ENCODE measurements at regions not wholly inside any gene's neighbourhood (a gene's known extent, or its start where the extent isn't known, plus 50 kb on each side); places are given as distances from the start of the nearest gene placed in this dataset.
A peak's percentile ranks its signal among the peaks of the same experiment; 100 is the strongest.

GRCh38 chr13:107680115-107680514 lies 535.2 kb downstream of the LIG4 start:
- Histone ChIP-seq H3K79me2 (ENCODE audit: insufficient read depth, low read length) (no peaks in the 10 kb centered on the region), H3K27ac (ENCODE audit: insufficient read length, low read depth, low read length) (no peak overlapping the region), H3K56ac (ENCODE audit: insufficient read length, low read depth, low read length) (no peak overlapping the region), H3K23me2 (ENCODE audit: insufficient read length, low read depth, low read length, poor library complexity, severe bottlenecking) (no peaks in the 10 kb centered on the region), H2BK20ac (ENCODE audit: low read depth, low read length, poor library complexity, severe bottlenecking) (no peak overlapping the region), H3K79me1 (ENCODE audit: insufficient read depth, low read depth, low read length, poor library complexity, severe bottlenecking) (no peaks in the 10 kb centered on the region), H4K91ac (ENCODE audit: insufficient read length, low read depth, low read length) (no peak overlapping the region), H3K18ac (ENCODE audit: insufficient read length, low read depth, low read length) (no peak overlapping the region), H3K14ac (ENCODE audit: insufficient read depth, low read length) (no peak overlapping the region), H3K4me2 (ENCODE audit: insufficient read depth, insufficient read length, low read length) (no peak overlapping the region), H2AFZ (ENCODE audit: low read length) (no peak overlapping the region), H2BK5ac (ENCODE audit: insufficient read length, low read length) (no peak overlapping the region), H3K23ac (ENCODE audit: insufficient read length, low read depth, low read length) (no peak overlapping the region), H2AK5ac (ENCODE audit: insufficient read length, low read length) (no peak overlapping the region), H3K9me3 (ENCODE audit: control insufficient read depth, low read depth, low read length) (no peaks in the 10 kb centered on the region), H3K27me3 (ENCODE audit: insufficient read depth, low read length) (no peaks in the 10 kb centered on the region), H3K4ac (ENCODE audit: low read depth, low read length) (no peak overlapping the region), H2BK120ac (ENCODE audit: low read depth, low read length, poor library complexity, severe bottlenecking) (no peak overlapping the region), H3T11ph (ENCODE audit: low read length) (no peak overlapping the region), H3K4me1 (ENCODE audit: insufficient read depth, low read length) (no peaks in the 10 kb centered on the region), H2BK12ac (ENCODE audit: insufficient read length, low read depth, low read length) (no peak overlapping the region), H3K9ac (ENCODE audit: extremely low read depth, insufficient read length, low read length) (no peak overlapping the region), H4K20me1 (ENCODE audit: control insufficient read depth, insufficient read depth, insufficient read length) (no peaks in the 10 kb centered on the region), H2BK15ac (ENCODE audit: low read depth, low read length) (no peak overlapping the region), H4K8ac (replicated peaks; ENCODE audit: insufficient read length, low read depth, low read length) (no peak overlapping the region), H4K5ac (ENCODE audit: insufficient read length, low read depth, low read length) (no peak overlapping the region)
- H3K9me3 Mint-ChIP-seq: no peaks in the 10 kb centered on the region
- no peaks in the 10 kb centered on the region for H3K36me3 Mint-ChIP-seq (ENCODE audit: insufficient read depth in 1 of 3, low read depth in 3 of 3)
- no peak overlapping the region for H3K27ac Mint-ChIP-seq
- H3K27me3 Mint-ChIP-seq (ENCODE audit: low read depth): no peaks in the 10 kb centered on the region
- H3K4me1 Mint-ChIP-seq: peaks cover 0 to 7% of the 10 kb centered on the region in 2 experiments; a peak in 1 of 4 replicates
- no peak overlapping the region for H3K4me3 Mint-ChIP-seq
- 100% methylated on average over 1 of the region's 7 CpGs for WGBS (ENCODE audit: extremely low coverage, insufficient read length, low lambda C conversion rate)
- no peak for DNase-seq
- TF ChIP-seq CTCF (conservative IDR thresholded peaks at IDR 0.05): peak; percentile 35; the same call in 2 of the 3 replicates

All from H9 (cell line).